ENCODE measurements at regions not wholly inside any gene's neighbourhood (a gene's known extent, or its start where the extent isn't known, plus 50 kb on each side); places are given as distances from the start of the nearest gene placed in this dataset.

DNA sequence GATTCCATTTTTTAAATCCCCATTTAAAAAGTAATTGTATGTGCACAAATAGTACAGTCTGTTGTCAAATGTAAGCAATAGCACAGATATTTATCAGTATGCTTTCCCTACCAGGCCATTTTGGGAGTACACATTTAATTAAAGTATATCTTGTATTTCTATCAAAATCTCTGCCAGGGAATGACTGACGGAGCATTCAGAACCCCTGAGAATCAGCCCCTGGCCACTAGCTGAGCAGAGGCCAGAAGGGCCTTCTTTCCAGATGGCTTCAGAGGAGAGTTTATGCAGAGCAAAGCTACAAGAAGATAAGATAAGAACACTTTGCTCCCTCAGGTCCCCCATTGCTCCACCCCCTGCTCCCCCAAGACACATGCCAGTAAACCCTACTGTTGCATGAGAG is 99.9 kb upstream of the PROX1 start:
- TF ChIP-seq, protein P1, sequence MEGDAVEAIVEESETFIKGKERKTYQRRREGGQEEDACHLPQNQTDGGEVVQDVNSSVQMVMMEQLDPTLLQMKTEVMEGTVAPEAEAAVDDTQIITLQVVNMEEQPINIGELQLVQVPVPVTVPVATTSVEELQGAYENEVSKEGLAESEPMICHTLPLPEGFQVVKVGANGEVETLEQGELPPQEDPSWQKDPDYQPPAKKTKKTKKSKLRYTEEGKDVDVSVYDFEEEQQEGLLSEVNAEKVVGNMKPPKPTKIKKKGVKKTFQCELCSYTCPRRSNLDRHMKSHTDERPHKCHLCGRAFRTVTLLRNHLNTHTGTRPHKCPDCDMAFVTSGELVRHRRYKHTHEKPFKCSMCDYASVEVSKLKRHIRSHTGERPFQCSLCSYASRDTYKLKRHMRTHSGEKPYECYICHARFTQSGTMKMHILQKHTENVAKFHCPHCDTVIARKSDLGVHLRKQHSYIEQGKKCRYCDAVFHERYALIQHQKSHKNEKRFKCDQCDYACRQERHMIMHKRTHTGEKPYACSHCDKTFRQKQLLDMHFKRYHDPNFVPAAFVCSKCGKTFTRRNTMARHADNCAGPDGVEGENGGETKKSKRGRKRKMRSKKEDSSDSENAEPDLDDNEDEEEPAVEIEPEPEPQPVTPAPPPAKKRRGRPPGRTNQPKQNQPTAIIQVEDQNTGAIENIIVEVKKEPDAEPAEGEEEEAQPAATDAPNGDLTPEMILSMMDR (IDR thresholded peaks at IDR 0.05; ENCODE audit: low read depth, low read length, missing control alignments): no peak
- DNase-seq (ENCODE audit: low read depth): no peak
- in situ Hi-C loops (cut with HindIII; ENCODE audit: low sequenced_read_pairs): no loop called here
- no peak overlapping the region for H3K4me3 ChIP-seq (ENCODE audit: low read depth, low read length)

DNA sequence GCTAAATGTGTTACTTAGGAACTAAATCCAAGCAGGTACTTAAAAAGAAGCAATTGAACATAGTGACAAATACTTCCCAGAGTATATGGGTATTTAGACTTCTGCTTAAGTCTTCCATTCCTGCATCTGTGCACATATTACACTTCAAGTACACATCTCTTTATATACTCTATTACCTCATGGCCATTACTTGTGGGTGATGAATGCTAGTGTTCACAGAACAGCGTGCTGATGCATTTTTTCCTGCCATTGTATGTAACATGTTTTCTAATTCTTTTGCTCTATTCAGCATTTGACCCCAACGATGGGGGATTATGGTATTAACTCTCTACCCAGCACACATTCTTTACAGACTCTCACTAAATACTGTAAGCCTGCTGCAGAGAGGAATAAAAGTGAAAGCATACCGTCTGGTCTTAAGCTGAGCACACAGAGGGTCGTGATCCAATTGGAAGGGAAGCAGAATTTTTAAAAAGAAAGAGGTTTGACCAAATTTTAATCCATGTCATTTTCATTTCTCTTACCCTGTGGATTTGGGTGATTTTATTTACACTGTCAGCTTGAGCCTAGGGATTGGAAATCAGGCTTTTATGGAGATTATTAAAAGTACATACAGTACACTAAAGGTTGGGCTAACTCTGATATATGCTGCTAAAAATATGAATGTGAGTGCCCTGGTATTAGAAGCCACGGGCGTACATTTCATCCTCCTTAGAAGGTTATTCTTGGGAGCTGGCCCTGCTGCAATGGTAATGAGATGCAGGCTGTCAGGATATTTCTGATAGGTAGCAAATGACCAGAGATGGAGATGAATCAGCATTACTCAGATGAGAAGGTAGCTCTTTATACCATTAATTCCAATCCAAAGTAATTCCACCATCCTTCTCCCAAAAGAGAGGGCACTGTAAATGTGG is 95.5 kb upstream of the PROX1 start:
- in situ Hi-C loops (cut with HindIII; ENCODE audit: low sequenced_read_pairs): no loop called here
- H3K4me3 ChIP-seq (ENCODE audit: low read depth, low read length): no peak overlapping the region

DNA sequence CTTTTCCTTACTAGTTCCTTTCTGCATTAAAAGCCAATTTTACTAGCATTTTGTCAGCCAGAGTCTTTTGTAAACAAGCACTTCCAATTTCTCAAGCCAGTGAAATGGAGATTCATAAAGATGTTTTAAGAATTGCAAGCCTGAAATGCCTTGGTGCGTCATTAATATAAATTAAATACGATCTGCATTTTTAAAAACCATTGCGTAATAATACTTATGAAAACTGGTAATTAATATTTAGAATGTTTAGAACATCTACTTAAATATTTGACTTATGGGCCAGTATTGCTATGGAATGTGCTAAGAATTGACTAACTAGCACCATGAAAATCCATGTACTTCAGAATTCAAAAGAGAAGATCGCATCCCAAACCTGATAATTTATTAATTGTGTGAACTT is 89.1 kb upstream of the PROX1 start:
- in situ Hi-C loops (cut with HindIII; ENCODE audit: low sequenced_read_pairs): no loop called here
- DNase-seq (ENCODE audit: low read depth): no peak
- no peak overlapping the region for H3K4me3 ChIP-seq (ENCODE audit: low read depth, low read length)
- TF ChIP-seq, protein P1 (IDR thresholded peaks at IDR 0.05; ENCODE audit: low read depth, low read length, missing control alignments): no peak

More for the DNA sequence above, 95.5 kb upstream of the PROX1 start:
- no peak for DNase-seq (ENCODE audit: low read depth)
- TF ChIP-seq, protein P1 (IDR thresholded peaks at IDR 0.05; ENCODE audit: low read depth, low read length, missing control alignments): no peak

DNA sequence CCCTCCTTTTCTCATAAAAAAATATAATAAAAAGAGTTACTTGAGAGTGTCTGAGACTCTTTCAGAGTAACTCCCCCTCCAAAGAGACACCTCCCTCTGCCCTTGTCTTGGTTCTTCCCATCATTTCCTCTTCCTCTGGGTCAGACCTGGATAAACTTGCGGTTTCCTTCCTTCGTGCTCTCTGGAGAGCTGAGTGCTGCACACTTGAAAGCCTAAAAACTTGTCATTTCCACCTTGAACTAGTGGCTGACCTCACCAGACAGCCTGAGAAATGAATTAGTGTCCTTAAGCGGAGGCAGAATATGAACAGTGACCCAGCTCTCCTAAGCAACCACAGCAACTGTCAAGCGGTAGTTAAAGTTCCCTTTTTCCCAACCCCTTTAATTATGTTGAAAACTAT is 88.4 kb upstream of the PROX1 start:
- no peak for DNase-seq (ENCODE audit: low read depth)
- no peak overlapping the region for H3K4me3 ChIP-seq (ENCODE audit: low read depth, low read length)
- TF ChIP-seq, protein P1 (IDR thresholded peaks at IDR 0.05; ENCODE audit: low read depth, low read length, missing control alignments): no peak
- in situ Hi-C loops (cut with HindIII; ENCODE audit: low sequenced_read_pairs): no loop called here

DNA sequence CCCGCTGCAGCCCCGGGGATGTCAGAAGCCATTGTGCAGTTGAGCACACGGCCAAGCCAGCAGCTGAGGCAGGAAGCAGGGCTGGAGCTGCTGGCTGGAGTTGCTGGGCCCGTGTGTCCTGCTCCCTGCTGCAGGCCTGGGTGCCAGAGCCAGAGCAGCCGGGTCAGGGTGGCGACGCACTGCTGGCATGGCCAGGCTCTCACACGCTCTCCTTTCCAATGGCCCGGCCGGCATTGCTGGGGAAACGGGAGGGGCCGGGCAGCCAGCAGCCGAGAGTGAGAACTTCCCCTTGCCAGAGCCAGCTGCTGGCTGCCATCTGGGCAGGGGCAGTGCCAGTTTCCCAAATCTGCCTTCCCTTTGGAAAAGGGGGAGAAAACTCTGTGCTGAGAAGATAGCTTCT is 82.4 kb upstream of the PROX1 start:
- DNase-seq (ENCODE audit: low read depth): no peak
- in situ Hi-C loops (cut with HindIII; ENCODE audit: low sequenced_read_pairs): no loop called here
- TF ChIP-seq, protein P1 (IDR thresholded peaks at IDR 0.05; ENCODE audit: low read depth, low read length, missing control alignments): no peak
- H3K4me3 ChIP-seq (ENCODE audit: low read depth, low read length): no peak overlapping the region

DNA sequence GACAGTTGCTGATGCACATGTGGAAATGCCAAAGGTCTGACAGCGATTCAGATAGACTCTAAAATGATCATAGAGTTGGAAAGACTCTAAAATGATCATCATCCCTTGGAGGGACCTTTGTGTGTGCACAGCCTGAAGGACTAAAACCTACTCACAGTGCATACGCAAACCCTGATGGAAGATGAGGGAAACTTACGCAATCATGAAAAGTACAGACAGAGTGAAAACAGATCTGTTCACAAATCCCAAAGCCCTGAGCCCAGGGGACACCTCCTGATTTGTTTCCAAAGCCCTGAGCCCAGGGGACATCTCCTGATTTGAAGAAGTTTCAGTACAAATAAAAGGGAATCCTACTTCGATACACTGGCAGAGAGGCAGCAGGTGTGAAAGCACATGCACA is 79.3 kb upstream of the PROX1 start:
- no peak overlapping the region for H3K4me3 ChIP-seq (ENCODE audit: low read depth, low read length)
- TF ChIP-seq, protein P1 (IDR thresholded peaks at IDR 0.05; ENCODE audit: low read depth, low read length, missing control alignments): no peak
- DNase-seq (ENCODE audit: low read depth): no peak
- in situ Hi-C loops (cut with HindIII; ENCODE audit: low sequenced_read_pairs): no loop called here
